ENCODE measurements at regions not wholly inside any gene's neighbourhood (a gene's known extent, or its start where the extent isn't known, plus 50 kb on each side); places are given as distances from the start of the nearest gene placed in this dataset.

- CTCF ChIA-PET = no interaction called here
- intact Hi-C loops (cut with DNase I, micrococcal nuclease) = no loop called here
- POLR2A ChIA-PET = no interaction called here
- Mint-ChIP-seq H3K36me3 (ENCODE audit: low read depth) (no peaks in the 10 kb centered on the region), H3K9me3 (ENCODE audit: low read depth) (peaks cover 1% of the 10 kb centered on the region), H3K27me3 (no peaks in the 10 kb centered on the region), H3K4me3 (no peak overlapping the region), H3K4me1 (no peaks in the 10 kb centered on the region), H3K27ac (no peak overlapping the region)
- DNase-seq = no peak
- ATAC-seq = no peak
These were observed 62.1 kb downstream of the ZWINT start for GRCh38 chr10:56298941-56299340.

GRCh38 chr10:56296618-56297017 is 64.4 kb downstream of the ZWINT start:
- ATAC-seq (no peak), DNase-seq (no peak)
- Mint-ChIP-seq H3K4me3 (no peak overlapping the region), H3K27ac (no peak overlapping the region), H3K27me3 (no peaks in the 10 kb centered on the region), H3K36me3 (ENCODE audit: low read depth) (no peaks in the 10 kb centered on the region), H3K9me3 (ENCODE audit: low read depth) (peaks cover 5% of the 10 kb centered on the region), H3K4me1 (no peaks in the 10 kb centered on the region)
- intact Hi-C loops (cut with DNase I, micrococcal nuclease) = no loop called here
- POLR2A ChIA-PET = no interaction called here
- CTCF ChIA-PET = no interaction called here

GRCh38 chr10:56288403-56288802 is 72.7 kb downstream of the ZWINT start:
- no peak overlapping the region for H3K27ac Mint-ChIP-seq
- no peak overlapping the region for H3K4me3 Mint-ChIP-seq
- CTCF ChIA-PET = no interaction called here
- DNase-seq = no peak
- intact Hi-C loops (cut with DNase I, micrococcal nuclease) = loop anchor here in 1 of 2 experiments (10.0 kb wide), 1 partner anchor 1164 kb away; no protein-coding TSS in a partner anchor
- no peaks in the 10 kb centered on the region for H3K4me1 Mint-ChIP-seq
- H3K27me3 Mint-ChIP-seq = no peaks in the 10 kb centered on the region
- peaks cover 5% of the 10 kb centered on the region for H3K9me3 Mint-ChIP-seq (ENCODE audit: low read depth)
- no peaks in the 10 kb centered on the region for H3K36me3 Mint-ChIP-seq (ENCODE audit: low read depth)
- POLR2A ChIA-PET = no interaction called here
- no peak for ATAC-seq

GRCh38 chr10:56286096-56286495 is 75.0 kb downstream of the ZWINT start:
- Mint-ChIP-seq H3K36me3 (ENCODE audit: low read depth) (no peaks in the 10 kb centered on the region), H3K4me3 (no peak overlapping the region), H3K9me3 (ENCODE audit: low read depth) (peaks cover 3% of the 10 kb centered on the region), H3K27me3 (no peaks in the 10 kb centered on the region), H3K27ac (no peak overlapping the region), H3K4me1 (no peaks in the 10 kb centered on the region)
- POLR2A ChIA-PET = no interaction called here
- intact Hi-C loops (cut with DNase I, micrococcal nuclease) = loop anchor here in 1 of 2 experiments (10.0 kb wide), 1 partner anchor 1161 kb away; no protein-coding TSS in a partner anchor
- CTCF ChIA-PET = no interaction called here
- ATAC-seq (no peak), DNase-seq (no peak)

- POLR2A ChIA-PET = no interaction called here
- no peak overlapping the region for H3K27ac Mint-ChIP-seq
- ATAC-seq (no peak), DNase-seq (no peak)
- H3K4me3 Mint-ChIP-seq = no peak overlapping the region
- no peaks in the 10 kb centered on the region for H3K9me3 Mint-ChIP-seq (ENCODE audit: low read depth)
- no peaks in the 10 kb centered on the region for H3K4me1 Mint-ChIP-seq
- CTCF ChIA-PET = no interaction called here
- no peaks in the 10 kb centered on the region for H3K27me3 Mint-ChIP-seq
- intact Hi-C loops (cut with DNase I, micrococcal nuclease) = no loop called here
- no peaks in the 10 kb centered on the region for H3K36me3 Mint-ChIP-seq (ENCODE audit: low read depth)
These were observed 81.8 kb downstream of the ZWINT start for GRCh38 chr10:56279270-56279669.

GRCh38 chr10:56269181-56269580 is 91.9 kb downstream of the ZWINT start:
- no peaks in the 10 kb centered on the region for H3K9me3 Mint-ChIP-seq (ENCODE audit: low read depth)
- H3K27me3 Mint-ChIP-seq = no peaks in the 10 kb centered on the region
- ATAC-seq (no peak), DNase-seq (no peak)
- no peak overlapping the region for H3K27ac Mint-ChIP-seq
- intact Hi-C loops (cut with DNase I, micrococcal nuclease) = no loop called here
- no peaks in the 10 kb centered on the region for H3K36me3 Mint-ChIP-seq (ENCODE audit: low read depth)
- ChIA-PET POLR2A (no interaction called here), CTCF (no interaction called here)
- H3K4me3 Mint-ChIP-seq = no peak overlapping the region
- H3K4me1 Mint-ChIP-seq = no peaks in the 10 kb centered on the region

- DNase-seq (no peak), ATAC-seq (no peak)
- Mint-ChIP-seq H3K4me1 (no peaks in the 10 kb centered on the region), H3K4me3 (no peak overlapping the region), H3K9me3 (ENCODE audit: low read depth) (no peaks in the 10 kb centered on the region), H3K27me3 (no peaks in the 10 kb centered on the region), H3K36me3 (ENCODE audit: low read depth) (no peaks in the 10 kb centered on the region), H3K27ac (no peak overlapping the region)
- intact Hi-C loops (cut with DNase I, micrococcal nuclease) = no loop called here
- CTCF ChIA-PET = no interaction called here
- POLR2A ChIA-PET = no interaction called here
These were observed 94.9 kb downstream of the ZWINT start for GRCh38 chr10:56266120-56266519.

- no peak overlapping the region for H3K27ac Mint-ChIP-seq
- H3K4me3 Mint-ChIP-seq = no peak overlapping the region
- H3K36me3 Mint-ChIP-seq (ENCODE audit: low read depth) = no peaks in the 10 kb centered on the region
- intact Hi-C loops (cut with DNase I, micrococcal nuclease) = no loop called here
- H3K4me1 Mint-ChIP-seq = no peaks in the 10 kb centered on the region
- DNase-seq = no peak
- CTCF ChIA-PET = no interaction called here
- H3K9me3 Mint-ChIP-seq (ENCODE audit: low read depth) = no peaks in the 10 kb centered on the region
- no peaks in the 10 kb centered on the region for H3K27me3 Mint-ChIP-seq
- POLR2A ChIA-PET = no interaction called here
- ATAC-seq = no peak
These were observed 102.1 kb downstream of the ZWINT start for GRCh38 chr10:56258991-56259390.

- ATAC-seq (no peak), DNase-seq (no peak)
- H3K4me1 Mint-ChIP-seq = no peaks in the 10 kb centered on the region
- ChIA-PET CTCF (no interaction called here), POLR2A (no interaction called here)
- no peaks in the 10 kb centered on the region for H3K9me3 Mint-ChIP-seq (ENCODE audit: low read depth)
- no peaks in the 10 kb centered on the region for H3K36me3 Mint-ChIP-seq (ENCODE audit: low read depth)
- H3K4me3 Mint-ChIP-seq = no peak overlapping the region
- intact Hi-C loops (cut with DNase I, micrococcal nuclease) = no loop called here
- no peaks in the 10 kb centered on the region for H3K27me3 Mint-ChIP-seq
- no peak overlapping the region for H3K27ac Mint-ChIP-seq
These were observed 102.7 kb downstream of the ZWINT start for GRCh38 chr10:56258378-56258777.

GRCh38 chr10:56255298-56255697 is 105.8 kb downstream of the ZWINT start:
- no peak overlapping the region for H3K4me3 Mint-ChIP-seq
- CTCF ChIA-PET = no interaction called here
- POLR2A ChIA-PET = no interaction called here
- H3K4me1 Mint-ChIP-seq = no peaks in the 10 kb centered on the region
- no peak overlapping the region for H3K27ac Mint-ChIP-seq
- DNase-seq = no peak
- peaks cover 5% of the 10 kb centered on the region for H3K9me3 Mint-ChIP-seq (ENCODE audit: low read depth)
- intact Hi-C loops (cut with DNase I, micrococcal nuclease) = no loop called here
- no peak for ATAC-seq
- no peaks in the 10 kb centered on the region for H3K27me3 Mint-ChIP-seq
- H3K36me3 Mint-ChIP-seq (ENCODE audit: low read depth) = no peaks in the 10 kb centered on the region

GRCh38 chr10:56240471-56240870 is 120.6 kb downstream of the ZWINT start:
- Mint-ChIP-seq H3K27me3 (no peaks in the 10 kb centered on the region), H3K4me3 (no peak overlapping the region), H3K9me3 (ENCODE audit: low read depth) (no peaks in the 10 kb centered on the region), H3K27ac (no peak overlapping the region), H3K36me3 (ENCODE audit: low read depth) (no peaks in the 10 kb centered on the region), H3K4me1 (no peaks in the 10 kb centered on the region)
- DNase-seq (no peak), ATAC-seq (no peak)
- CTCF ChIA-PET = no interaction called here
- intact Hi-C loops (cut with DNase I, micrococcal nuclease) = no loop called here
- POLR2A ChIA-PET = no interaction called here

- H3K9me3 Mint-ChIP-seq (ENCODE audit: low read depth) = no peaks in the 10 kb centered on the region
- ChIA-PET CTCF (no interaction called here), POLR2A (no interaction called here)
- no peaks in the 10 kb centered on the region for H3K27me3 Mint-ChIP-seq
- H3K27ac Mint-ChIP-seq = no peak overlapping the region
- ATAC-seq = no peak
- intact Hi-C loops (cut with DNase I, micrococcal nuclease) = no loop called here
- no peak for DNase-seq
- no peaks in the 10 kb centered on the region for H3K4me1 Mint-ChIP-seq
- H3K36me3 Mint-ChIP-seq (ENCODE audit: low read depth) = no peaks in the 10 kb centered on the region
- H3K4me3 Mint-ChIP-seq = no peak overlapping the region
These were observed 129.6 kb downstream of the ZWINT start for GRCh38 chr10:56231436-56231835.

- H3K4me1 Mint-ChIP-seq = no peaks in the 10 kb centered on the region
- no peaks in the 10 kb centered on the region for H3K9me3 Mint-ChIP-seq (ENCODE audit: low read depth)
- H3K27me3 Mint-ChIP-seq = no peaks in the 10 kb centered on the region
- DNase-seq (no peak), ATAC-seq (no peak)
- no peaks in the 10 kb centered on the region for H3K36me3 Mint-ChIP-seq (ENCODE audit: low read depth)
- H3K27ac Mint-ChIP-seq = no peak overlapping the region
- intact Hi-C loops (cut with DNase I, micrococcal nuclease) = no loop called here
- no peak overlapping the region for H3K4me3 Mint-ChIP-seq
- ChIA-PET CTCF (no interaction called here), POLR2A (no interaction called here)
These were observed 138.8 kb downstream of the ZWINT start for GRCh38 chr10:56222237-56222636.
